AML-193 (cell line): ENCODE measurements at regions not wholly inside any gene's neighbourhood (a gene's known extent, or its start where the extent isn't known, plus 50 kb on each side); places are given as distances from the start of the nearest gene placed in this dataset.

Source experiments
- DNase-seq, 2 experiments: peaks; one replicate each; lab custom pipeline; 2025; lab: John Stamatoyannopoulos, UW

DNA sequence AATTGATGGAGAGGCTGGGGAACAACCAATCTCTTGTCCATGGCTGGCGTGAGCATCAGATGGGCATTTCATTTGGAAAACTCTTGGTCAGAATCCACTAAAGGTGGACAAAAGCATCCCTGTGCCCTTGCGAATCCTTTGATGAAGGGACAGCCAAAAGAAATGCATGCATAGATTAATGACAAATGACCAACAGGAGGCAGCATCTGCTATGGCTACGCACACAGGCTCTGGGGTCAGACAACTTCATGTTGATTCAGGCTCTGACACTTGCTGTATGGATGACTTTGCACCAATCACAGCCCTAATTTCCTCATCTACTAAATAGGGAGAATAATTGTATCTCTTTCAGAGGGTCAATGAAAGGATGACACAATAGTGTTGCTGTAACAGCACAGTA is 117.5 kb downstream of the ASCL4 start:
- peak; percentile 15 to 30 for DNase-seq

DNA sequence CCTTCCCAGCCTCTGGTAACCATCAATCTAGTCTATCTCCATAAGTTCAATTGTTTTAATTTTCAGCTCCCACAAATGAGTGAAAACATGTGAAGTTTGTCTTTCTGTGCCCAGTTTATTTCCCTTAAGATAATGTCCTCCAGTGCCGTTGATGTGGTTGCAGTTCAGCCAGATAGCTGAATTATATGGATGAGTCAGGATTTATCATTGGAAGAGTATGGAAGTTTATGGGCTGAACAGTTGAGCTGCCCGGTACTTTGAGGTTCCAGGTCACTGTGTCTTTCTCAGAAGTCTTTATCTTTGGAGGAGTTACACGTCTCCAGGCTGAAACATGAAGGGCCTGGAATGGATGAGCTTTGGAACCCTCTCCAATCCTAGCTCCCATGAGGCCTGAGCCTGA is 120.1 kb downstream of the ASCL4 start:
- DNase-seq = no peak

DNA sequence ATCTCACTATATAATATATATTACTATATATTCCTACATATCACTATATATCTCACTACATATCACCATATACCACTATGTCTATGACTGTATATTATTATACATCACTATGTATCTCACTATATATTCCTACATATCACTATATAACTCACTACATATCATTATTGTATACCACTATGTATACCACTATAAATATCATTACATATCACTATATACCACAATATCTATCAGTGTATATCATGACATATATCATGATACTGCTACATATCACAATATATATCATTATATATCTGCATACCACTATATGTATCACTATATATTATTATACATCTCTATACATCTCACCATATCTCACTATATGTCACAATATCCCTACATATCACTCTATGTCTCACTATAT is 121.5 kb downstream of the ASCL4 start:
- no peak for DNase-seq

DNA sequence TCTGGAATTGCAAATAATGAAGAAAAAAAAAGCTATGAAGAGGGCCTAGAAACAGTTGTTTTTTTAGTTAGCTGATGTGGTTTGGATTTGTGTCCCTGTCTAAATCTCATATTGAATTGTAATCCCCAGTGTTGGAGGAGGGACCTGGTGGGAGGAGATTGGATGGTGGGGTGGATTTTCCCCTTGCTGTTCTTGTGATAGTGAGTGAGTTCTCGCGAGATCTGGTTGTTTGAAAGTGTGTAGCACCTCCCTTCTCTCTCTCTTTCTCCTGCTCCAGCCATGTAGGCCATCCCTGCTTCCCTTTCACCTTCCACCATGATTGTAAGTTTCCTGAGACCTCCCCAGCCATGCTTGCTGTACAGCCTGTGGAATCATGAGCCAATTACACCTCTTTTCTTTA is 126.1 kb downstream of the ASCL4 start:
- DNase-seq = no peak

DNA sequence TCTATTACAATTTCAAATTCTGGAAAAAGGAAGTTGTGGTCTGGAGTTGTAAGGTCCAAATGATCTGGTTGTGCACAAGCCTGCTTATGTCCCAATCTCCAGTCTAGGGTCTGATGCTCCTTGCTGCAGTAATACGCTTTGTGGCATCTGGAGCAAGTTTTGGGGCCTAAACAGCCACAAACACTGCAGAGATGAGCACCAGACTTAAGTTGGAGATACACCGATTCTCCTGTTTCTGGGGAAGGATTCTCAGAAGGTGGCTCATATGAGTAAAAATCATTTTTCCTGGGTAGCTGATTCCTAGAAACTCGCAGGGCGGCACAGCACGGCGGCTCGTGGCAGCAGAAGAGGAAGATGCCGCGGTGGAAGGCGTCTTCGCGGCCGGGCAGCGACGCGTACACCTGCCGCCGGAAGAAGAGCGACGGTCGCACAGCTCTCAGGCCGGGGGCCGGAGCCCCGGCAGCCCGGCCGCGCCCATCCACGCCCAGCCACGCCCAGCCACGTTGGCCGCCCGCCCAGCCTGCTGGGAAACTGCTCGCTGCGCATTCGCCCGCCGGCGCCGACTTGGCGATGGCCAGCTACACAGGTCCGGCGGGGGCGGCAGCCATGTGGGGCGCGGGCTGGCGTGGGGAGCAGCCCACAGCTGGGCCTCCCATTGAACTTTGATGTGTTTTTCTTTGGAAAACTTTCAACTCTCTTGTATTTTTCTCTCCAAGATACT is 129.0 kb downstream of the ASCL4 start:
- no peak for DNase-seq

DNA sequence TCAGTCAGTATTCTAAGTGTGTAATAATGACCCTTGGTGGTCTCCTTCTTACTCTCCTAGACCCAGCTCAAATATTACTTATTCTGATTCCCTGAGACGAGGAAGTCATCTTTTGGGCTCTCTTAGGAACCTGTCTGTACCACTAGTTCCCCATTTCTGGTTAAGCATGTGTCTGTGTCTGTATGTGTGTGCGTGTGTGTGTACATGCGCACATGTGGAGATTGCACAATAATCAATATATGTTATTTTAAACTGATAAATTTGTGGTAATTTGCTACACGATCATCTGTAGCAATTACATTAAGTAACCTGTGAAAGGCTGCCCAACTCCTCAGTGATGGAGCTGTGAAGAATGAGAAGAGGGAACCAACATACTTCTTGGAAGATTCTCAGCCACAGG is 132.2 kb downstream of the ASCL4 start:
- DNase-seq = no peak

DNA sequence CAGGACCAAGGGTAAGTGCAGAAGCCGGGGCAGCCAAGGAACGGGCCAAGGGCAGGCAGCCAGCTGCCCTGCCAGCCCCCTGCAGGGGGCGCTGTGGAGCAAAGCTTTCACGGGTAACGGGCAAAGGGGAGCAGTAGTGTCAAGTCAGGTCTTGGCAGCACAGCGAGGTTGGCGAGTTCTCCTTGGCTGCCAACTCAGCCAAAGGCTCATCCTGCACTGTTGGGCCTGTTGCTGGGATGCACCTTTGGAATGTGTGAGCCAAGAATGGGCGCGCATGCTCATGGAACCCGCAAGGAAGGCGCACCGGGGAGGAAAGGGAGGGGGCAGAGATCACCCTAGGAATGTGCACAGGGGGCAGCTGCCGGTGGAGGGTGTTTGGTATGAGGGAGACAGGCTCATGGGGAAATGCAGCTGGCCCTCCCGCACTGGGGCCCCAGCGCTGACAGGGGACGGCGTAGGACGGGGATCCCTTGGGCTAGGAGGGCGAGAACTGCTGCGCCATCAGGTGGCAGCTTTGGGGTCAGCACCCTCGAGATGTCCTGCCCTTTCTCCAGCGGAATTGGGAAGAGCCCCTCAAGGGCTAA is 138.0 kb downstream of the ASCL4 start:
- no peak for DNase-seq

DNA sequence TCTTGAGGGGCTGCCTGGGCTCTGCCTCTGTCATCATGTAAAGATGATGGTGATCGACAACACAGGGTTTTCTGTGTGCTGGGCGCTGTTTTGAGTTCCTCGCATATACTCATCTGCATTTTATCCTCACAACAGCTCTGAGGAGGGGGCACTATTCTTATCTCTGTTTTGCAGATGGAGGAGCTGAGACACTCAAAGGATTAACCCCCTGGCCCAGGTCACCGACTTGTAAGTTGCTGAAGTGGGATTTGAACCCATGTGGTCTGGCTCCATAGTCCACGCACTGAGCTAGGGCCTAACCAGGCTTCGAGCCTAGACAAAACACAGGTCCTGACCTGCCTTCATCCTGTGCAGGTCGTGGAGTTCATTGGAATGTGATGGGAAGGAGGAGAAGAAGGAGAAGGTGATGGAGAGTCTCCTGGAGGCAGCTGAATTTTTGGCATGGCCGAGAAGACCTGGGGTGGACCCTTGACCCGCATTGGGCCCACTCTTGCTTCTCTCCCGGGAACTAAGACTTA is 140.0 kb downstream of the ASCL4 start:
- DNase-seq = no peak

DNA sequence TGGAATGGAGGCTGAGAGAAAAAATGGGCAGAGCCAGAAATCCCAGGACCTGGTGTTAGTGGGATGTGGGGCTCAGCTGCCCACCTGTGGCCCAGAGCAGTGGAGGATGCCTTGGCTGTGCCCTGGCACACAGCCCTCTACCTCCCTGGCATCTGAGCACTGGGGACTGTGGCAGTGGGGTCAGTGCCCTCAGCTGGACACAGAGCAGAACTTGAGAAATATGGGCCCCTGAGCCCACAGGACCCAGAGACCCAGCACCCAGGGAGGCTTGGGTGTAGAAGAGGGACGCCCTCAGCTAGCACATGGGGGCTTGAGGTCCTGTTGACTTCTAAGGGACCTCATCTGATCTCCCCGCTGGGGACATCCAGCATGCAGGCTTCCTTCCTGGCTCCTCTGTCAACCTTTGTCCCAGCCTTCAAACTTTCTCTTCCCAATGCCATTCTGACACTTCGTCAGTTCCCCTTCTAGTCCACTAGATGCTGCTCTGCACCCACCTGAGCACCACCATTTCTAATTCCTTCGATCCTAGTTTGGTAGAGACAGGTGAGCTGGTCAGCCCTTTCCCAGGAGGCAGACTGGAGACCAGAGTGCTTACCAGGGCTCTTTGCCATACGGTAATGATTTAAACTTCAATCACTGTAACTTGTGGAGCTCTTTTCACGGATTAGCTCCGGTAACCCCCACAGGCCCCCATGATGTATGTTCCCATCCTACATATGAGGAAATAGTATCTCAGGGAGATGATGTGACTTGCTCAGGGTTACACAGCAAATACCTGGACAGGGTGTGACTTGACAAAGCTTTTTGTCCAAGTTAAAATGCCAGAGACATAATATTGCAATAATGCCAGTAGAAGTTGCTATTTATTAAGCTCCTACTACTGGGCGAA is 143.7 kb downstream of the ASCL4 start:
- no peak for DNase-seq

DNA sequence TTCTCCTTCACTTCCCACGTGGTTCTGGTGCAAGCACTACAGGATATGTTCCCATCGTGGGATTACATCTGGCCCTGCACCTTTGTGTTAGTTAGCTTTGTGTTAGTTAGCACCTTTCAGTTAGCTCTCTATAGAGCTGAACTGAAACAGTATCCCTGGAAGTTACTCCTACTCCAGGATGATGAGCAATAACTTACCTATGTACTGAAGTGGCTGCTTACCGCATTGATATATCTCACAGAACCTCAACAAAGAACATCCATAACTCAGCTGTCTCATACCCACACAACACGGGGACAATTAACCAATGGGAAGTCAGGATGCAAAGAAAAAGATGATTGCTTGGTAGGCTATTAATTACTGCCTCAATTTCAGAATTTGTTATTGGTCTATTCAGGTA is 146.6 kb downstream of the ASCL4 start:
- DNase-seq = no peak

DNA sequence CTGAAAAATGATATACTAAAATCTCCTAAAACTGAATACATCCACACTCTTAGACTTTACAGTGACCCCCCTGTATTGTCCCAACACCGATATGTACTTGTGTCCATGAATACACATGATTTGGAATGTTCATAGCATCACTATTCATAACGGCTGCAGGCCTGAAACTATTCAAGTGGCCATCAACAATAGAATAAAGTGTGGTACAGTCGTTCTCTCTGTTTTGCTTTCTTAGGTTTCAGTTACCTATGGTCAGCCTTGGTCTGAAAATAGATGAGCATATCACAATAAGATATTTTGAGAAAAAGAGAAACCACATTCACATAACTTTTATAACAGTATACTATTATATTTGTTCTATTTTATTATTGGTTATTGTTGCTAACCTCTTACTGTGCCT is 150.6 kb downstream of the ASCL4 start:
- no peak for DNase-seq

DNA sequence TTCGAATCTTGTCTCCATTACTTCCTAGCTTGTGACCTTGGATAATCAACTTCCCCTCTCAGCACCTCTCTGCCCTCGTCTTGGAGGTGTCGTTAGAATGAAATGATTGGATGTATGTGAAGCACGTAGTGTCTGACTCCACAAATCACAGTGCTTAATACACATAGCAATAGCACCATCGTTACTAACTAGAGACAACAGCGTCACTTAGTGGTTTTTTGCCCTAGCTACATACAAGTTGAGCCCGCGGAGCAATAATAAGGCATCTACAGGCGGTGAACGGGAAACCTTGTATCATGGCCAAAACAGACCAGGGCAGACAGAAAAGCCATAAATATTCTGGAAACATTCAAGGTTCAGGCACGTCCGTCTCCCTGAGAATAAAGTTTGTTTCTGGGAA is 154.9 kb downstream of the ASCL4 start:
- peak in 1 of 2 experiments; percentile 5 for DNase-seq

DNA sequence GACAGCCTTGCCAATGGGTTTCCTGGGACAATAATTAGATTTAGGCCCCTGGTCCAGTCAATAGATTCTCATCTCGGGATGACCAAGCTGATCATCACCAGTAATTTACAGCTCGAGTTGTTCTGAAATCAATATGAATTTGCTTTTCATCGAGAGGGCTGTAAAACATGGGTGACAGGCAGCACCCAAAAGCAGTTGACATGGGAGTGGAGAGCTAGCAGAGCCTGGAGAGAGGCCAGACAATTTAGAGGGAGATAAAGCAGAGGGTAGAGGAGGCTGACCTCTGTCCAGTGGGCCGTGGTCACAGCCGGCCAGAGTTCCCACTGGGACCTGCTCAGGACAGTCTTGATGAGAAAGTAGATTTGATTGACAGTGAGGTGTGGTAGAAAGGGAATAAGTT is 157.3 kb downstream of the ASCL4 start:
- no peak for DNase-seq

DNA sequence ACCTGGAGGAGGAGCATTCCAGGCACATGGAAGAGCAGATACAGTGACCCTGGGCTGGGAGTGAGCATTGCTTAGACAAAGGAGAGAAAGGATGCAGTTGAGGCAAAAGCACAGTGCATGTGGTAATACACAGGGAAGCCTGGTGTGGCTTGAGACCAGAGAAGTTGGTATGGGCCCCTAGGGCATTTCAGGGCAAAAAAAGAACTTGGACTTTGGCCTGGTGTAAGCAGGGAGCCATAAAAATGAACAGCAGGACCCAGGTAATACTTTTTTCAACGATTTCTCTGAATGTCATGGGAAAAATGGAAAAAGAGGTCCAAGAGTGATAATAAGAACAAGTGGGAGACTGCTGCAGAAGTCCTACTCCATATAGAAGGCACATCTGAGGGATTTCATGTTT is 163.9 kb downstream of the ASCL4 start:
- no peak for DNase-seq

DNA sequence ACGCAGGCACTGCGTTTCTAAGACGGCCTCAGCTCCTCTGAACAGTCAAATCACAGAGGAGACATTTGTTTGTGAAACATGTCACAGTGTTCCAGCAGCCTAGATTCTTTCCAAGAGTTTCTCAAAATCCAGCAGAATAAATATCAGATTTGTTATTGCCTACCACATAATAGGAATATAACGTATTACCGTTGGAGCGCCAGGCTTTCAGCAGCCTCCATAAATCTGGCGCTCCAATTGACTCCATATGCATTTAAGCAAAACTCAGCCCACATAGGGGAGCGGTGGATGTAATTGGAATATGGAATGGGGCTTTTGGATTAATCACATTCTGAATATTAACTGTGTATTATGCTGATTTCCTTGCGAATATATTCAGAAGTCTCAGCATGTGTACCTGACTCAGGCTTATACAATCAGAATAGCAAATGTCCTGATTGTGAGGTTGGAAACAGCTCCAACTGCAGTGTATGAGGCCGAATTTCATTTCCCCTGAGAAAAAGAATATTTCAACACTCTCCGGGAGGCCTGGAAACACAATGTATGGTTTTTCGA is 174.0 kb downstream of the ASCL4 start:
- DNase-seq = no peak

DNA sequence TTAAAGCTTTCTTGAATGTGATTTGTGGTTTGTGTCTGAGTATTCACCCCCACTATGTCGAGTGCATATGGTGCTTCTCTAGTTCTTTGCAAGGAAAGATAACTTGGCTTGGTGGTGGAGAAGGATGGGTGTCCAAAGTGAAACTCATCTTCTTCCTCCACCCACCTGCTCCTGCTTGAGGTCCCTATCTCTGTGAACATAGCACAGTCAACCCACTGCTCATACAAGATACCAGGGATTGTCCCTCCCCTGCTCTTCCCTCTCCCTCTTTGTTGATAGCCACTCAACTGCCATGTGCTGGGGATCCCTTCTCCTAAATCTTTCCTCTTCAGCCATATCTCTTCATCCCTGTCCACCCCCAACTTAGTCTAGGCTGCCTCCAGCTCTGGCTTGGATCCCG is 176.5 kb downstream of the ASCL4 start:
- DNase-seq = no peak

DNA sequence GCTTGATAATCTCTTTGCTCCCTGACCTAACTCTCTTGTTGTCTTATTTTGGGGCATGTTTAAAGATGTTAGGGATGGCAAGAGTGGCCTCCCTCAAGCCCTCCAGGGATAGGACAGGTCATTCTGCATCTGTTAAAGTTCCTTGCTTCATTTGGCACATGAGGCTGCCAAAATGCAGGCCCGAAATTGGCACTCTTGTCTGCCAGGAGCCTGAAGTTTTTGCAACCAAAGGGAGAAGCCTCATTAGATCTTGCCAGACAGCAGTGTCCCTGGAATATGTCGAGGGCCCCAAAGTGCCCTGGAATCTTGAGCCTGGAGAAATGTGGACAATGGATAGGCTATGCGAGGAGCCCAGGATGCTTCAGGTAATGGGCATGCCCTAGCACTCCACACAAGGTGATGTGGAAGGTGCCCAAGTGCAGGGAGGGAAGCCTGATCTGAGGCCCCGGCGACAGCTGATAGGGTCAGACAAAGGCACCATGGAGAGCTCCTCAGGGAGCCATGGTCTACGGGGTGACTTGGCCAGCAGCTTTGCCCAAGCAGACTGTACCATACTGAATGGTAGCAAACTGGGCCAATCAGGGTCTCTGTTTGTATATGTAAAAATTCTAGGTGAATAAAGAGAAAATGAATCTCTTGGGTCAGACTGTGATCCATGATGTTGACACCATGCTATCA is 173.0 kb upstream of the WSCD2 start:
- no peak for DNase-seq

DNA sequence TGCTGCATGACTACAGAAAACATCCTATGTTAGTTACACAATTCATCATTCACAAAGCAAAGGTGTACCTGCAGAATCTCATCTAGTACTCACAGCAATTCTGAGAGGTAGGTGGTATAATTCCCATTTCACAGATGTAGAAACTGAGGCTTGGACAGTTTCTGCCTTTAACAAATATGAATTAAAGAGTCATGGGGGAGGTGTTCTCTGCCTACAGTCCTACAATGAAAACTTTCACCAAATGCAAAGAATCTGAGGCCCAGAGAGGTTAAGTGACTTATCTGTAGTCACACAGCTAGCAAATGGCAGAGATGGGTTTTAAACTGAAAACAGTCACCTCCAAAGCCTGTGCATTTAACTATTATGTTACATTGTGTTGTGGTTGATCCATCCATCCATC is 171.6 kb upstream of the WSCD2 start:
- DNase-seq = no peak

DNA sequence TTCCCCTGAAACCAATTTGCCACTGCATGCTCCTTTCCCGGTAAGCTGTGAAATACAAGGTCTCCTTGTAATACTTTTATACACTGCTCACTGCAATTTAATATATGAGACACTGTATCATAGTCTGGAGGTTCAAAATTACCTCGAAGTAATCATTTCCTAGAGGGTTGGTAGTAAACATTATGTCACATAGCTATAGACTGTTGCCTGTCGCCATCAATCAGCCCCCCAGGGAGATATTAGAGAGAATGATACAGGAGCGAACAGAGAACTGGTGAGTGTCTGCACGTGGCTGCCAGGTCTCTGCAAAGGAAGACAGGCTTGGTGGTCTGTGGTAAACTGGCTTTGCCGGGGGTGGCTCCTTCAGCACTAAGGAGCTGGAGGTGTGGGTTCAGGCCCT is 165.5 kb upstream of the WSCD2 start:
- DNase-seq = no peak

DNA sequence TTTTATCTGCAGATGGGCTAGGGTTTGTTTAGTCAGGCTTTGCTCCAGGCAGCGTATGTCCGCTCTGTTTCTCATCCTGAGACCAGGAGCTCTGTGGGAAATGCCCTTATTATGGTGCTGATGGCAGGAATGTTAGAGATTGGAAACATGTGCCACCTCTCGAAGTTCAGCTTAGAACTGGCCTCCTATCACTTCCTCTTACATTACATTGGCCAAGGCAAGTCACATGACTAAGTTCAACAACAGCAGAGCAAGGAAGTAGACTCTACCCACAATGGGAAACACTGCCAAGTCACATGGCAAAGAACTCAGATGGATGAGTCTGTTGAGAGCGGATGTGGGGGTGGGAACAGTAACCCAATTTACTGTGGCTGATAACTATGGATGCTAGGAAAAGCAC is 161.9 kb upstream of the WSCD2 start:
- peak in 1 of 2 experiments; percentile 3 for DNase-seq

DNA sequence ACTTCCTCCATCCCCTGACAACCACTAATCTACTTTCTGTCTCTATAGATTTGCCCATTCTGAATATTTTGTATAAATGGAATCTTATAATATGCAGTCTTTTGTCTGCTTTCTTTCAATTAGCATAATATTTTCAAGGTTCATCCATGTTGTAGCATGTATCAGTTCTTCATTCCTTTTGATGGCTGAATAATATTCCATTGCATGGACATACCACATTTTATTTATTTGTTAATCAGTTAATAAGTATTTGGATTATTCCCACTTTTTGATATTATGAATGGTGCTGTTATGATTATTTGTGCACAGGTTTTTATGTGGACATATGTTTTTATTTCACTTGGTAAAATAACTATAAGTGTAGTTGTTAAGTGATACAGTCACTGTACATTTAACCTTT is 155.1 kb upstream of the WSCD2 start:
- no peak for DNase-seq

DNA sequence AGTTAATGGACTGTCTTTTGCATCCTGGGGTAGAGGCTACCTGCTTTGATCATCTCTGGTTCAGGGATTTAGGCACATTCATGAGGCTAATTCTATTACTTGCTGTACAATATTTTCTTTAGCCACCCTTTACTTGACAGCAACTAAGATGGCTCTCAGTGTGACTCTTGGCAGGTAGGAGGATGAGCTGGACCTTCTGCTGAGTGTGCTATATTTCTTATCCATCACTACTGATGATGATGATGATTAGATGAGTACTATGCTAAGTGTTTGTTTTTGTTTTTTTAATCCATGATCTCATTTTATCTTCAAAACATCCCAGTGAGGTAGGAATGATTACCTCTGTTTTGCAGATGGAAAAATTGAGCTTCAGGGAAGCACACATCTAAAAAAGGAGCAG is 152.8 kb upstream of the WSCD2 start:
- no peak for DNase-seq
